Endothelial cell of umbilical vein (primary cell): ENCODE measurements at regions not wholly inside any gene's neighbourhood (a gene's known extent, or its start where the extent isn't known, plus 50 kb on each side); places are given as distances from the start of the nearest gene placed in this dataset.

Experiments used
- BruUV-seq: library from RNA; stranded (reverse); fragments of 400-500 nt; replicated peaks from 2 replicates; lab custom pipeline; 2021; lab: Mats Ljungman, UMichigan
- CTCF ChIA-PET: fragments of 300-600, 350-600 bp; sonication (Branson Sonifier 250); formaldehyde crosslinking; loops from one replicate; lab custom pipeline; 2021; ENCODE audit warnings: antibody characterized with exemption, inconsistent platforms; lab: Charles Lee
- POLR2A ChIA-PET: fragments of 300-600, 350-600 bp; sonication (Branson Sonifier 250); formaldehyde crosslinking; loops from one replicate; lab custom pipeline; 2021; ENCODE audit warnings: antibody characterized with exemption, inconsistent platforms; lab: Charles Lee
- DNase-seq: peaks from one replicate; pipeline ENCODE4 v3.0.0-alpha.2; 2011; ENCODE audit warnings: low read depth, low spot score
- FAIRE-seq: peaks from 2 replicates; lab custom pipeline; 2011; peaks lifted over from hg19 to GRCh38; lab: Jason Lieb, UNC
- H2AFZ ChIP-seq: 2 replicates; pipeline ENCODE4 v1.6.0; 2012; ENCODE audit warnings: low read depth, low read length, control low read depth, inconsistent platforms
- H3K27ac ChIP-seq: 2 replicates; pipeline ENCODE4 v1.5.1; 2011; ENCODE audit warnings: low read depth, mild to moderate bottlenecking, control low read depth, low read length, moderate library complexity; ENCODE audit not compliant: insufficient read depth
- H3K27me3 ChIP-seq, 2 experiments: 2 replicates each; pipeline versions ENCODE4 v1.6.0 to v1.6.1; 2011; ENCODE audit warnings: low read length in 2 of 2, mixed read lengths in 1 of 2; ENCODE audit not compliant: control insufficient read depth in 2 of 2, insufficient read depth in 2 of 2
- H3K36me3 ChIP-seq, 2 experiments: 2 replicates in 1 of 2; 3 replicates in 1 of 2; pipeline ENCODE4 v1.5.1; 2011; ENCODE audit warnings: low read length in 2 of 2, mild to moderate bottlenecking in 1 of 2, moderate library complexity in 1 of 2; ENCODE audit not compliant: control insufficient read depth in 2 of 2, insufficient read depth in 2 of 2; ENCODE audit errors: extremely low read depth in 1 of 2
- H3K4me1 ChIP-seq: 3 replicates; pipeline ENCODE4 v1.5.1; 2011; ENCODE audit warnings: mild to moderate bottlenecking, low read length; ENCODE audit not compliant: control insufficient read depth, insufficient read depth; ENCODE audit errors: extremely low read depth
- H3K4me2 ChIP-seq: 2 replicates; pipeline ENCODE4 v1.6.1; 2011; ENCODE audit warnings: low read length, control low read depth, mixed read lengths; ENCODE audit not compliant: insufficient read depth
- H3K4me3 ChIP-seq, 3 experiments: fragments of 200-600 bp in 1 of 3; sonication (generic), shearing (Covaris generic) in 1 of 3; replicated peaks in 1 of 3; 2 replicates each; pipeline ENCODE4 v1.5.1; 2011 to 2016; ENCODE audit warnings: control low read depth in 3 of 3, low read length in 3 of 3, mild to moderate bottlenecking in 2 of 3, inconsistent platforms in 1 of 3, low read depth in 1 of 3, moderate library complexity in 1 of 3; ENCODE audit not compliant: insufficient read depth in 1 of 3
- H3K79me2 ChIP-seq: 2 replicates; pipeline ENCODE4 v1.6.0; 2012; ENCODE audit warnings: low read length, inconsistent platforms; ENCODE audit not compliant: control insufficient read depth, insufficient read depth
- H3K9ac ChIP-seq: replicated peaks from 2 replicates; pipeline ENCODE3; 2011; ENCODE audit warnings: low read length, control low read depth; ENCODE audit not compliant: insufficient read depth; ENCODE audit errors: extremely low read depth
- H3K9me1 ChIP-seq: replicated peaks from 3 replicates; pipeline ENCODE4 v1.6.0; 2011; ENCODE audit warnings: mild to moderate bottlenecking, low read length; ENCODE audit not compliant: control insufficient read depth, insufficient read depth; ENCODE audit errors: extremely low read depth
- H3K9me3 ChIP-seq: replicated peaks from 2 replicates; pipeline ENCODE4 v1.5.1; 2012; ENCODE audit warnings: low read length, inconsistent platforms; ENCODE audit not compliant: control insufficient read depth, insufficient read depth
- H4K20me1 ChIP-seq: replicated peaks from 2 replicates; pipeline ENCODE3; 2011; ENCODE audit warnings: mild to moderate bottlenecking, low read length; ENCODE audit not compliant: control insufficient read depth, insufficient read depth; ENCODE audit errors: extremely low read depth
- CTCF ChIP-seq, 2 donors: IDR thresholded peaks; 1 replicate in 1 of 2; 2 replicates in 1 of 2; pipeline ENCODE4 v1.5.1; 2011; ENCODE audit warnings: low read length in 2 of 2, mild to moderate bottlenecking in 2 of 2, moderate library complexity in 2 of 2, control low read depth in 1 of 2, inconsistent platforms in 1 of 2, low read depth in 1 of 2; ENCODE audit not compliant: insufficient read depth in 1 of 2; ENCODE audit errors: extremely low read depth in 1 of 2
- EZH2 ChIP-seq: IDR thresholded peaks from 2 replicates; pipeline ENCODE4 v1.6.1; 2012; ENCODE audit warnings: borderline replicate concordance, low read depth, mild to moderate bottlenecking, moderate library complexity, low read length, inconsistent platforms; ENCODE audit not compliant: severe bottlenecking
- FOS ChIP-seq: IDR thresholded peaks from 2 replicates; pipeline ENCODE4 v1.6.1; 2011; ENCODE audit warnings: mild to moderate bottlenecking, low read length, moderate library complexity, borderline replicate concordance; ENCODE audit not compliant: insufficient read depth
- GATA2 ChIP-seq: IDR thresholded peaks from 2 replicates; pipeline ENCODE4 v1.7.0; 2011; ENCODE audit warnings: low read depth, mild to moderate bottlenecking, moderate library complexity, mixed read lengths, low read length; ENCODE audit not compliant: insufficient read length, insufficient read depth
- JUN ChIP-seq: IDR thresholded peaks from 2 replicates; pipeline ENCODE4 v1.6.1; 2011; ENCODE audit warnings: borderline replicate concordance, low read depth; ENCODE audit not compliant: insufficient read length, insufficient read depth
- MAX ChIP-seq: IDR thresholded peaks from 2 replicates; pipeline ENCODE4 v1.6.1; 2011; ENCODE audit not compliant: insufficient read depth, insufficient read length
- MYC ChIP-seq: IDR thresholded peaks from one replicate; pipeline ENCODE4 v1.6.1; 2011; ENCODE audit warnings: mild to moderate bottlenecking, low read depth, low read length
- POLR2A ChIP-seq: IDR thresholded peaks from 2 replicates; pipeline ENCODE4 v1.6.1; 2012; ENCODE audit warnings: low read depth, mild to moderate bottlenecking, control low read depth, low read length
- POLR2AphosphoS5 ChIP-seq: IDR thresholded peaks from 2 replicates; pipeline ENCODE4 v1.6.1; 2012; ENCODE audit warnings: low read depth, mild to moderate bottlenecking, control low read depth, low read length, moderate library complexity; ENCODE audit not compliant: insufficient read depth
- dilution Hi-C: fragments of 300-500 bp; cut with MboI; formaldehyde crosslinking; loops from one replicate; pipeline ENCODE4 v1.15.0; 2019; ENCODE audit warnings: low sequenced_read_pairs; ENCODE audit not compliant: extremely low pct_ligation_motif_present
- intact Hi-C: fragments of 100-400 bp; cut with micrococcal nuclease; formaldehyde crosslinking; loops from one replicate; pipeline ENCODE4 v1.10.0; 2022

GRCh38 chr12:93991829-93992461, 156.4 kb upstream of the PLXNC1 start:
- no TSS peak for BruUV-seq
- Histone ChIP-seq H3K9me3 (no peaks in the 10 kb centered on the region), H3K4me2 (no peak overlapping the region), H3K4me1 (no peaks in the 10 kb centered on the region), H3K36me3 (no peaks in the 10 kb centered on the region), H4K20me1 (no peaks in the 10 kb centered on the region), H3K79me2 (no peaks in the 10 kb centered on the region), H3K27ac (no peak overlapping the region), H3K27me3 (no peaks in the 10 kb centered on the region), H3K9me1 (no peaks in the 10 kb centered on the region), H3K9ac (no peak overlapping the region), H2AFZ (no peak overlapping the region), H3K4me3 (no peak overlapping the region)
- FAIRE-seq: no peak
- intact Hi-C loops (no loop called here), dilution Hi-C loops (no loop called here)
- POLR2A ChIA-PET: no interaction called here
- no peak for DNase-seq
- CTCF ChIA-PET: interaction anchor here (0.6 to 2.8 kb wide), 4 partner anchors 8 to 109 kb away, joined by 3 to 13 read pairs (median 4); no protein-coding TSS in a partner anchor
- TF ChIP-seq CTCF (IDR thresholded peaks at IDR 0.05; ENCODE audit: extremely low read depth in 1 of 2, insufficient read depth in 1 of 2, low read depth in 1 of 2, low read length in 2 of 2) (no peak), POLR2AphosphoS5 (no peak), MAX (no peak), GATA2 (no peak), POLR2A (no peak), FOS (no peak), JUN (no peak), EZH2 (no peak), MYC (no peak)
